GOT3 (cell line): ENCODE measurements at regions not wholly inside any gene's neighbourhood (a gene's known extent, or its start where the extent isn't known, plus 50 kb on each side); places are given as distances from the start of the nearest gene placed in this dataset.
A peak's percentile ranks its signal among the peaks of the same experiment; 100 is the strongest.
"Not testable (repeated sequence)": the region's sequence is repeated elsewhere in the genome, so short reads cannot be mapped to it uniquely, and the experiment has no call there.

Experiments
- DNase-seq: peaks from one replicate; lab custom pipeline; 2025; ENCODE audit warnings: mixed read lengths; lab: John Stamatoyannopoulos, UW

GRCh38 chr19:23984911-23985310, 70.2 kb downstream of the ZNF726 start:
- DNase-seq: not testable (repeated sequence)

- no peak for DNase-seq
Measured at GRCh38 chr19:23986623-23987022, 71.9 kb downstream of the ZNF726 start.

- DNase-seq: no peak
Measured at GRCh38 chr19:23991170-23991569, 76.5 kb downstream of the ZNF726 start.

- no peak for DNase-seq
Measured at GRCh38 chr19:23992348-23992747, 77.7 kb downstream of the ZNF726 start.

- no peak for DNase-seq
Measured at GRCh38 chr19:23993440-23993839, 78.8 kb downstream of the ZNF726 start.

- no peak for DNase-seq
Measured at GRCh38 chr19:23996549-23996948, 81.9 kb downstream of the ZNF726 start.

GRCh38 chr19:23998568-23998967, 83.9 kb downstream of the ZNF726 start:
- no peak for DNase-seq

GRCh38 chr19:23999821-24000610, 85.3 kb downstream of the ZNF726 start:
- no peak for DNase-seq

GRCh38 chr19:24000656-24001055, 86.0 kb downstream of the ZNF726 start:
- no peak for DNase-seq

- DNase-seq: no peak
Measured at GRCh38 chr19:24002256-24002945, 84.6 kb upstream of the ZNF254 start.

- DNase-seq: no peak
Measured at GRCh38 chr19:24003537-24003936, 83.5 kb upstream of the ZNF254 start.

- DNase-seq: no peak
Measured at GRCh38 chr19:24004166-24004565, 82.8 kb upstream of the ZNF254 start.

GRCh38 chr19:24029941-24030636, 56.9 kb upstream of the ZNF254 start:
- DNase-seq: no peak

- no peak for DNase-seq
Measured at GRCh38 chr19:24032651-24033050, 54.3 kb upstream of the ZNF254 start.

GRCh38 chr19:24033301-24033962, 53.6 kb upstream of the ZNF254 start:
- peak; percentile 61 for DNase-seq

- DNase-seq: no peak
Measured at GRCh38 chr19:24033963-24034342, 53.0 kb upstream of the ZNF254 start.

GRCh38 chr19:24035261-24035880, 51.6 kb upstream of the ZNF254 start:
- not testable (repeated sequence) for DNase-seq
